HEK293 (cell line): ENCODE measurements at regions not wholly inside any gene's neighbourhood (a gene's known extent, or its start where the extent isn't known, plus 50 kb on each side); places are given as distances from the start of the nearest gene placed in this dataset.

Experiments used
- CTCF ChIA-PET: fragments of 350-600 bp; formaldehyde crosslinking; extraction: SDS; loops from one replicate; lab custom pipeline; 2021; ENCODE audit warnings: antibody characterized with exemption; lab: Yijun Ruan, JAX
- POLR2A ChIA-PET: fragments of 300-600 bp; formaldehyde crosslinking; extraction: SDS; loops from one replicate; lab custom pipeline; 2020; ENCODE audit warnings: antibody characterized with exemption, inconsistent platforms; lab: Yijun Ruan, JAX
- H3K27ac ChIP-seq: fragments of 200-500 bp; sonication (Bioruptor generic); 2 replicates; pipeline ENCODE4 v1.5.1; 2014; ENCODE audit warnings: low read depth, low read length, control low read depth, inconsistent platforms; ENCODE audit errors: extremely low read depth
- H3K36me3 ChIP-seq, 2 experiments: fragments of 200-500 bp in 1 of 2; sonication (Bioruptor generic) in 1 of 2; 1 replicate in 1 of 2; 2 replicates in 1 of 2; pipeline ENCODE4 v1.5.1; 2014 to 2017; ENCODE audit warnings: inconsistent platforms in 2 of 2, low read length in 2 of 2; ENCODE audit not compliant: control insufficient read depth in 2 of 2, insufficient read depth in 1 of 2
- H3K4me1 ChIP-seq: fragments of 200-500 bp; sonication (Bioruptor generic); 2 replicates; pipeline ENCODE4 v1.5.1; 2014; ENCODE audit warnings: mild to moderate bottlenecking, low read length, inconsistent platforms; ENCODE audit not compliant: control insufficient read depth, insufficient read depth
- H3K4me3 ChIP-seq: 2 replicates; pipeline ENCODE4 v1.5.1; 2011; ENCODE audit warnings: low read depth, mild to moderate bottlenecking, control low read depth, low read length, moderate library complexity
- H3K9me3 ChIP-seq: fragments of 200-500 bp; sonication (Bioruptor generic); 2 replicates; pipeline ENCODE4 v1.5.1; 2014; ENCODE audit warnings: low read depth, low read length, inconsistent platforms; ENCODE audit not compliant: control insufficient read depth, insufficient read depth
- HOXC10 ChIP-seq: sonication (generic); formaldehyde crosslinking; IDR thresholded peaks from 2 replicates; pipeline ENCODE4 v1.8.1; 2023; ENCODE audit warnings: mild to moderate bottlenecking, missing genetic modification reagents
- KLF16 ChIP-seq: fragments of 450-650 bp; formaldehyde crosslinking; IDR thresholded peaks from 2 replicates; pipeline ENCODE4 v1.5.1; 2017; ENCODE audit warnings: missing biosample characterization, missing genetic modification characterization
- YY2 ChIP-seq: fragments of 450-650 bp; formaldehyde crosslinking; IDR thresholded peaks from 2 replicates; pipeline ENCODE4 v1.5.1; 2016; ENCODE audit warnings: missing biosample characterization, missing genetic modification characterization
- ZEB2 ChIP-seq: fragments of 450-650 bp; formaldehyde crosslinking; IDR thresholded peaks from 2 replicates; pipeline ENCODE4 v1.5.1; 2016; ENCODE audit warnings: missing biosample characterization, missing genetic modification characterization
- ZNF169 ChIP-seq: fragments of 450-650 bp; formaldehyde crosslinking; IDR thresholded peaks from 2 replicates; pipeline ENCODE4 v1.5.1; 2016; ENCODE audit warnings: missing biosample characterization, missing genetic modification characterization
- ZNF174 ChIP-seq: fragments of 450-650 bp; formaldehyde crosslinking; IDR thresholded peaks from 2 replicates; pipeline ENCODE4 v1.5.0; 2017; ENCODE audit warnings: missing biosample characterization, mild to moderate bottlenecking, missing genetic modification characterization
- ZNF175 ChIP-seq: fragments of 450-650 bp; formaldehyde crosslinking; IDR thresholded peaks from 2 replicates; pipeline ENCODE4 v1.5.1; 2016; ENCODE audit warnings: missing biosample characterization, missing genetic modification characterization
- ZNF658 ChIP-seq: fragments of 450-650 bp; formaldehyde crosslinking; IDR thresholded peaks from 2 replicates; pipeline ENCODE4; 2016; ENCODE audit warnings: missing biosample characterization, missing genetic modification characterization
- ZNF664 ChIP-seq: fragments of 450-650 bp; formaldehyde crosslinking; IDR thresholded peaks from 2 replicates; pipeline ENCODE4 v1.5.1; 2016; ENCODE audit warnings: missing biosample characterization, missing genetic modification characterization
- ZNF785 ChIP-seq: fragments of 450-650 bp; formaldehyde crosslinking; IDR thresholded peaks from 2 replicates; pipeline ENCODE4 v1.5.1; 2016; ENCODE audit warnings: missing biosample characterization, missing genetic modification characterization
- ZXDB ChIP-seq: fragments of 450-650 bp; formaldehyde crosslinking; IDR thresholded peaks from 2 replicates; pipeline ENCODE4 v1.5.1; 2016; ENCODE audit warnings: missing biosample characterization, missing genetic modification characterization
- TF ChIP-seq, protein P1 (sequence below): fragments of 450-650 bp; formaldehyde crosslinking; IDR thresholded peaks from 2 replicates; pipeline ENCODE4 v1.5.1; 2016; ENCODE audit warnings: missing biosample characterization, missing genetic modification characterization
- TF ChIP-seq, protein P2 (sequence below): fragments of 450-650 bp; formaldehyde crosslinking; IDR thresholded peaks from 2 replicates; pipeline ENCODE4 v1.5.1; 2016; ENCODE audit warnings: missing biosample characterization, missing genetic modification characterization
- TF ChIP-seq, protein P3 (sequence below): fragments of 450-650 bp; formaldehyde crosslinking; IDR thresholded peaks from 2 replicates; pipeline ENCODE4 v1.5.1; 2016; ENCODE audit warnings: missing biosample characterization, missing genetic modification characterization
- TF ChIP-seq, protein P4 (sequence below): fragments of 450-650 bp; formaldehyde crosslinking; IDR thresholded peaks from 2 replicates; pipeline ENCODE4 v1.5.1; 2016; ENCODE audit warnings: missing biosample characterization, missing genetic modification characterization
- TF ChIP-seq, protein P5 (sequence below): fragments of 450-650 bp; formaldehyde crosslinking; IDR thresholded peaks from 2 replicates; pipeline ENCODE4 v1.5.1; 2016; ENCODE audit warnings: missing biosample characterization, missing genetic modification characterization
- TF ChIP-seq, protein P6 (sequence below): fragments of 450-650 bp; formaldehyde crosslinking; IDR thresholded peaks from 2 replicates; pipeline ENCODE4 v1.5.1; 2016; ENCODE audit warnings: missing biosample characterization, missing genetic modification characterization, borderline replicate concordance

DNA sequence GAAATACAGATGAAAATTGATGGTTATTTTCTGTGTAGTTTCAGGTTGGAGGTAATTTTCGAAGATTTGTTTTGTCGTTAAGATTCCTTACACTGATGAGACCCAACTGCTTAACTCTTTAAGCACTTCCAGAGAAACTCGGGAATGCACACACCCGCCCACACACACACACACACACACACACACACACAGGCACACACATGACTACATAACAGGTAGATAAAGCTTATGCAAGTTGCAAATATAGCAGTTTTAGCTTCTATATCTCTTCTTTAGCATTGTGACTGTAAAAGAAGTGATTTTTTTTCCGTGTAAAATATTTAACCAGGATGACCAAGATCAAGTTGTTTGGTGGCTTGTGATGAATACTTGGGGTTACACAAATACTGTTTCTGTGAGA is 294.9 kb upstream of the NR2F2 start:
- ChIA-PET POLR2A (no interaction called here), CTCF (no interaction called here)
- H3K27ac ChIP-seq = no peak overlapping the region
- TF ChIP-seq YY2 (no peak), ZNF174 (tag by site-specific recombination) (no peak), HOXC10 (CRISPR knock-in tag) (no peak), ZNF169 (tag by site-specific recombination) (no peak), KLF16 (no peak), ZNF658 (tag by site-specific recombination) (no peak), ZXDB (no peak), ZNF664 (tag by site-specific recombination) (no peak)
- TF ChIP-seq, protein P1, sequence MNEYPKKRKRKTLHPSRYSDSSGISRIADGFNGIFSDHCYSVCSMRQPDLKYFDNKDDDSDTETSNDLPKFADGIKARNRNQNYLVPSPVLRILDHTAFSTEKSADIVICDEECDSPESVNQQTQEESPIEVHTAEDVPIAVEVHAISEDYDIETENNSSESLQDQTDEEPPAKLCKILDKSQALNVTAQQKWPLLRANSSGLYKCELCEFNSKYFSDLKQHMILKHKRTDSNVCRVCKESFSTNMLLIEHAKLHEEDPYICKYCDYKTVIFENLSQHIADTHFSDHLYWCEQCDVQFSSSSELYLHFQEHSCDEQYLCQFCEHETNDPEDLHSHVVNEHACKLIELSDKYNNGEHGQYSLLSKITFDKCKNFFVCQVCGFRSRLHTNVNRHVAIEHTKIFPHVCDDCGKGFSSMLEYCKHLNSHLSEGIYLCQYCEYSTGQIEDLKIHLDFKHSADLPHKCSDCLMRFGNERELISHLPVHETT = no peak
- TF ChIP-seq, protein P2, sequence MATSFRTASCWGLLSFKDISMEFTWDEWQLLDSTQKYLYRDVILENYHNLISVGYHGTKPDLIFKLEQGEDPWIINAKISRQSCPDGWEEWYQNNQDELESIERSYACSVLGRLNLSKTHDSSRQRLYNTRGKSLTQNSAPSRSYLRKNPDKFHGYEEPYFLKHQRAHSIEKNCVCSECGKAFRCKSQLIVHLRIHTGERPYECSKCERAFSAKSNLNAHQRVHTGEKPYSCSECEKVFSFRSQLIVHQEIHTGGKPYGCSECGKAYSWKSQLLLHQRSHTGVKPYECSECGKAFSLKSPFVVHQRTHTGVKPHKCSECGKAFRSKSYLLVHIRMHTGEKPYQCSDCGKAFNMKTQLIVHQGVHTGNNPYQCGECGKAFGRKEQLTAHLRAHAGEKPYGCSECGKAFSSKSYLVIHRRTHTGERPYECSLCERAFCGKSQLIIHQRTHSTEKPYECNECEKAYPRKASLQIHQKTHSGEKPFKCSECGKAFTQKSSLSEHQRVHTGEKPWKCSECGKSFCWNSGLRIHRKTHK = no peak
- TF ChIP-seq, protein P3, sequence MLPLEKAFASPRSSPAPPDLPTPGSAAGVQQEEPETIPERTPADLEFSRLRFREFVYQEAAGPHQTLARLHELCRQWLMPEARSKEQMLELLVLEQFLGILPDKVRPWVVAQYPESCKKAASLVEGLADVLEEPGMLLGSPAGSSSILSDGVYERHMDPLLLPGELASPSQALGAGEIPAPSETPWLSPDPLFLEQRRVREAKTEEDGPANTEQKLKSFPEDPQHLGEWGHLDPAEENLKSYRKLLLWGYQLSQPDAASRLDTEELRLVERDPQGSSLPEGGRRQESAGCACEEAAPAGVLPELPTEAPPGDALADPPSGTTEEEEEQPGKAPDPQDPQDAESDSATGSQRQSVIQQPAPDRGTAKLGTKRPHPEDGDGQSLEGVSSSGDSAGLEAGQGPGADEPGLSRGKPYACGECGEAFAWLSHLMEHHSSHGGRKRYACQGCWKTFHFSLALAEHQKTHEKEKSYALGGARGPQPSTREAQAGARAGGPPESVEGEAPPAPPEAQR (tag by site-specific recombination) = no peak
- TF ChIP-seq, protein P4, sequence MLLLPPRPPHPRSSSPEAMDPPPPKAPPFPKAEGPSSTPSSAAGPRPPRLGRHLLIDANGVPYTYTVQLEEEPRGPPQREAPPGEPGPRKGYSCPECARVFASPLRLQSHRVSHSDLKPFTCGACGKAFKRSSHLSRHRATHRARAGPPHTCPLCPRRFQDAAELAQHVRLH = no peak
- TF ChIP-seq, protein P5, sequence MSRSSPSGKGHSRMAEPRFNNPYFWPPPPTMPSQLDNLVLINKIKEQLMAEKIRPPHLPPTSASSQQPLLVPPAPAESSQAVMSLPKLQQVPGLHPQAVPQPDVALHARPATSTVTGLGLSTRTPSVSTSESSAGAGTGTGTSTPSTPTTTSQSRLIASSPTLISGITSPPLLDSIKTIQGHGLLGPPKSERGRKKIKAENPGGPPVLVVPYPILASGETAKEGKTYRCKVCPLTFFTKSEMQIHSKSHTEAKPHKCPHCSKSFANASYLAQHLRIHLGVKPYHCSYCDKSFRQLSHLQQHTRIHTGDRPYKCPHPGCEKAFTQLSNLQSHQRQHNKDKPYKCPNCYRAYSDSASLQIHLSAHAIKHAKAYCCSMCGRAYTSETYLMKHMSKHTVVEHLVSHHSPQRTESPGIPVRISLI (tag by site-specific recombination) = no peak
- TF ChIP-seq, protein P6, sequence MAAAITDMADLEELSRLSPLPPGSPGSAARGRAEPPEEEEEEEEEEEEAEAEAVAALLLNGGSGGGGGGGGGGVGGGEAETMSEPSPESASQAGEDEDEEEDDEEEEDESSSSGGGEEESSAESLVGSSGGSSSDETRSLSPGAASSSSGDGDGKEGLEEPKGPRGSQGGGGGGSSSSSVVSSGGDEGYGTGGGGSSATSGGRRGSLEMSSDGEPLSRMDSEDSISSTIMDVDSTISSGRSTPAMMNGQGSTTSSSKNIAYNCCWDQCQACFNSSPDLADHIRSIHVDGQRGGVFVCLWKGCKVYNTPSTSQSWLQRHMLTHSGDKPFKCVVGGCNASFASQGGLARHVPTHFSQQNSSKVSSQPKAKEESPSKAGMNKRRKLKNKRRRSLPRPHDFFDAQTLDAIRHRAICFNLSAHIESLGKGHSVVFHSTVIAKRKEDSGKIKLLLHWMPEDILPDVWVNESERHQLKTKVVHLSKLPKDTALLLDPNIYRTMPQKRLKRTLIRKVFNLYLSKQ (tag by site-specific recombination) = no peak
- H3K4me3 ChIP-seq = no peak overlapping the region
- no peaks in the 10 kb centered on the region for H3K36me3 ChIP-seq
- no peaks in the 10 kb centered on the region for H3K9me3 ChIP-seq
- H3K4me1 ChIP-seq = no peaks in the 10 kb centered on the region; the same call in 1 of the 2 replicates

DNA sequence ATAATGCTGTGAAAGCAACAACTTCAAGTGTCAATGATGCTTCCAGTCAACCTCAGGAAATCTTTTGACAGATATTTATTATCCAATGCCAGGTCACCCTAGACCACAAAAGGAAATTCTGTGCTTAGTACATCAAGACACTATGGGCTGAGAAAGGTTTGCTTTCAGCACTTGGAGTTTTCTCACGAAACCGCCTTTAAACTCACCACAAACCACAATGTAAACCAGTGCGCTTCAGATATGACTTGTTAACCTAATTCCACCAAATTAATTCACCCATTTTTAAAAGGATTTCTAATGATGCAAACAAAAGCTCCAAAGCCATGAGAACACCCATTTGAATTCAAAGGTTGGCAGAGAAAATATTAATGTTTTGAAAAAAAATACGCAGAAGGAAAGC is 292.9 kb upstream of the NR2F2 start:
- H3K27ac ChIP-seq = no peak overlapping the region
- H3K4me3 ChIP-seq = no peak overlapping the region
- H3K4me1 ChIP-seq = no peaks in the 10 kb centered on the region; the same call in 1 of the 2 replicates
- no peaks in the 10 kb centered on the region for H3K36me3 ChIP-seq
- CTCF ChIA-PET = no interaction called here
- POLR2A ChIA-PET = no interaction called here
- TF ChIP-seq ZEB2 (tag by site-specific recombination) (no peak), ZNF785 (tag by site-specific recombination) (no peak), ZNF175 (no peak)
- H3K9me3 ChIP-seq = no peaks in the 10 kb centered on the region
